ENCODE measurements at regions not wholly inside any gene's neighbourhood (a gene's known extent, or its start where the extent isn't known, plus 50 kb on each side); places are given as distances from the start of the nearest gene placed in this dataset.
"Not testable (repeated sequence)": the region's sequence is repeated elsewhere in the genome, so short reads cannot be mapped to it uniquely, and the experiment has no call there.

DNA sequence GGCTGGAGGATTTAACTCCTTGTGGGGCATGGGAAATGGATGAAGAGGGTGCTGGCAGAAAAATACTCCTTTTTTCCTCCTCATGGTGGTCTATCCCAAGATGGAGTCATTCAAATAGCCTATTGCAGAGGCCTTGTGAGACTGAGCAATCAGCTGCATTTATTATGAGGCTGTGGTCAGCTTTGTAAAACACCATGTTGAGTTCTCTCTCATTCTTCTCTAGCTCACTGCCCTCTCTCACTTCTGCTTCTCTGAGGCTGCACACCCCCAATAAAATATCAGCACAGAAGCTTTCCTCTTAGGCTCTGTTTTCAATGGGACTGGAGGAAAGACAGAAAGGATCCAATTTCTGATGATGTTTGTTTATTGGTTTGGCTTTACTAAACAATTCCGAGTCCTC lies 467.1 kb downstream of the ADCYAP1 start:
- ChIA-PET CTCF (interaction anchor here (0.7 kb wide), 1 partner anchor 192 kb away, joined by 3 read pairs; no protein-coding TSS in a partner anchor), POLR2A (no interaction called here)
- TF ChIP-seq, protein P1, sequence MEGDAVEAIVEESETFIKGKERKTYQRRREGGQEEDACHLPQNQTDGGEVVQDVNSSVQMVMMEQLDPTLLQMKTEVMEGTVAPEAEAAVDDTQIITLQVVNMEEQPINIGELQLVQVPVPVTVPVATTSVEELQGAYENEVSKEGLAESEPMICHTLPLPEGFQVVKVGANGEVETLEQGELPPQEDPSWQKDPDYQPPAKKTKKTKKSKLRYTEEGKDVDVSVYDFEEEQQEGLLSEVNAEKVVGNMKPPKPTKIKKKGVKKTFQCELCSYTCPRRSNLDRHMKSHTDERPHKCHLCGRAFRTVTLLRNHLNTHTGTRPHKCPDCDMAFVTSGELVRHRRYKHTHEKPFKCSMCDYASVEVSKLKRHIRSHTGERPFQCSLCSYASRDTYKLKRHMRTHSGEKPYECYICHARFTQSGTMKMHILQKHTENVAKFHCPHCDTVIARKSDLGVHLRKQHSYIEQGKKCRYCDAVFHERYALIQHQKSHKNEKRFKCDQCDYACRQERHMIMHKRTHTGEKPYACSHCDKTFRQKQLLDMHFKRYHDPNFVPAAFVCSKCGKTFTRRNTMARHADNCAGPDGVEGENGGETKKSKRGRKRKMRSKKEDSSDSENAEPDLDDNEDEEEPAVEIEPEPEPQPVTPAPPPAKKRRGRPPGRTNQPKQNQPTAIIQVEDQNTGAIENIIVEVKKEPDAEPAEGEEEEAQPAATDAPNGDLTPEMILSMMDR (IDR thresholded peaks at IDR 0.05; ENCODE audit: insufficient read depth, low read depth, low read length), result no peak

DNA sequence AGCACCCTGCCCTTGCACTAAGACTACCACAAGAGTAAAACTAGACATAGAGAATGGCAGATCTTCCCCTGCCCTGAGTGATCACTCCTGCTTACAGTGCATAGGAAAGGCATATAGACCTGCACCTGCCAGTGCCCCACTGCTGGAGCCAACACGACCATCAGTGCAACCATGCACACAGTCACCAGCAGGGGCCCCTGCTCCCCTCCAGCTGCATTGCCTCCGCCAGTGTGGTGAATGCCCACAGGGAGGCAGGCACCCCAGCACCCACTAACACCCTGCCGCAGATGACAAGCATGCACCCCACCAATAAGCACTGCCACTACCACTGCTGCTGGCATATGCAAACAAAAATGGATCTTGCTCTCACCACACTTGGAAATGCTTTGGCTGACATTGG lies 478.8 kb downstream of the ADCYAP1 start:
- DNase-seq (ENCODE audit: low read depth), result no peak
- POLR2A ChIA-PET, result no interaction called here
- no peaks in the 10 kb centered on the region for H3K36me3 ChIP-seq (ENCODE audit: control insufficient read depth, insufficient read depth, low read length)
- TF ChIP-seq, protein P1 (IDR thresholded peaks at IDR 0.05; ENCODE audit: insufficient read depth, low read depth, low read length), result no peak
- no peak overlapping the region for H3K4me3 ChIP-seq (ENCODE audit: low read depth, low read length)
- no peaks in the 10 kb centered on the region for H3K27me3 ChIP-seq (ENCODE audit: control insufficient read depth, insufficient read depth, low read length)
- CTCF ChIA-PET, result no interaction called here

More for the DNA sequence above, 467.1 kb downstream of the ADCYAP1 start:
- Histone ChIP-seq H3K36me3 (ENCODE audit: control insufficient read depth, insufficient read depth, low read length) (no peaks in the 10 kb centered on the region), H3K4me3 (ENCODE audit: low read depth, low read length) (no peak overlapping the region), H3K27me3 (ENCODE audit: control insufficient read depth, insufficient read depth, low read length) (no peaks in the 10 kb centered on the region)
- no peak for DNase-seq (ENCODE audit: low read depth)

DNA sequence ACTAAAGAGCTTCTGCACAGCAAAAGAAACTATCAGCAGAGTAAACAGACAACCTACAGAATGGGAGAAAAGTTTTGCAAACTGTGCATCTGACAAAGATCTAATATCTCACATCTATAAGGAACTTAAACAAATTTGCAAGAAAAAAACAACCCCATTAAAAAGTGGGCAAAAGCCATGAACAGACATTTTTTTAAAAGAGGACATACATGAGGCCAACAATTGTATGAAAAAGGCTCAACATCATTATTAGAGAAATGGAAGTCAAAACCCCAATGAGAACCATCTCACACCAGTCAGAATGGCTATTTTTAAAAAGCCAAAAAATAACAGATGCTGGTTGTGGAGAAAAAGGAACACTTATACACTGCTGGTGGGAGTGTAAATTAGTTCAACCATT lies 483.8 kb downstream of the ADCYAP1 start:
- DNase-seq (ENCODE audit: low read depth); POLR2A ChIA-PET: not testable (repeated sequence)

DNA sequence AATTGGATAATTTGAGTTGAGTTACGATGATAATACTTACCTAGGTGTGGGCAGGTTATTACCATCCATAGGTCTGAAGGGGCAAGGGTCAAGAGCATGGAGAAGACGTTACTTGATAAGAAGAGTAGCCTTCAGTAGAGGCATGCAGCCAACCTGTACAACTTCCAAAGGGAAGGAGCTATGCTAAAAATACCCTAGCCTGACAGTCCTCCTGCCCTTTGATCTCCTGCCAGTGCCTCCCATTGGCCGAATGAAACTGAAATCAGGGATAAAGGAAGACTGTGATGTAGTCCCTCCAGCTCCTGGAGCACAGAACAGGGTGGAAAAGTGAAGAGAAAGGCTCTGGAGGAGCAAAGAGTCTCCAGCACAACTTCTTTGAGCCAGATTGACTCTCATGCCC lies 487.4 kb downstream of the ADCYAP1 start:
- TF ChIP-seq, protein P1 (IDR thresholded peaks at IDR 0.05; ENCODE audit: insufficient read depth, low read depth, low read length), result no peak
- H3K4me3 ChIP-seq (ENCODE audit: low read depth, low read length), result no peak overlapping the region
- no peaks in the 10 kb centered on the region for H3K27me3 ChIP-seq (ENCODE audit: control insufficient read depth, insufficient read depth, low read length)
- DNase-seq (ENCODE audit: low read depth), result no peak
- no peaks in the 10 kb centered on the region for H3K36me3 ChIP-seq (ENCODE audit: control insufficient read depth, insufficient read depth, low read length)
- POLR2A ChIA-PET, result no interaction called here
- CTCF ChIA-PET, result no interaction called here

More for the DNA sequence above, 483.8 kb downstream of the ADCYAP1 start:
- H3K4me3 ChIP-seq (ENCODE audit: low read depth, low read length); CTCF ChIA-PET; H3K36me3 ChIP-seq (ENCODE audit: control insufficient read depth, insufficient read depth, low read length); H3K27me3 ChIP-seq (ENCODE audit: control insufficient read depth, insufficient read depth, low read length): not testable (repeated sequence)

DNA sequence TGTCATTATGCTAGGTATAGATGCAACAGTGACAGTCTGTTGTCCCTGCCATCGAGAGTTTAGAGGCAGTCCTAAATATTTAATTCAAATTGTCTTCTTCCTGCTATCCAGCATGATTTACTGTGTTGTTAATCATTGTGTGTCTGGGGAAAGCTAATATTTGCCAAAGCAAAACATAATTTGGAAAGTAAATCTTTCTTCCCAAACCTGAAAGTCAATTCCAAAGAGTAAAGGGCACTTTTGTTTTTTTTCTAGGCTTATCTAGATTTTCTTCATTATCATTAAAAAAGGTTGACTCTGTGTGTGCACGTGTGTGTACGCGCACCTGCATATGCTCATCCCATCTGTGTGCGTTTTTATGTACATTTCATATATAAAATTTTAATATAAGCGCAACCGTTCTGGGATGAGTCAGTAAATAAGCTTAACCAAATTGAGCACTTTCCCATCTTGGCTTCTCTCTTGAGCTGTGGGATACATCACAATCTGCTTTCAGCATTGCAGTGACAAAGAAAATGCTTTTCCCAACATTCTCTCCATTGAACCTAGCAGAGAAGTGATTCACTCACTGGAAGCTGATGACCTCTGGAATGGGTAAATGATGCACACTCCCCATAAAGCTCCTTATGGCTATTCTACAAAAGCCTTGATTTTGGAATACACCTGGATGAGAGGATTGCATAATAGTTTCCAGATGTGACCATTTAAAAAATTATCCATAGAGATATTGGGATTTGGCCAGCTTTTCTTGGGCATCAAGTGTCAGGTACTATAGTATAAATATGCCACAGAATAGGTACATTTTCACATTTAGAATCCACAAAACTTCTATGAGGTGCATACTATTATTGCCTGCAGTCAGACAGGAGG lies 488.4 kb downstream of the ADCYAP1 start:
- ChIA-PET CTCF (no interaction called here), POLR2A (no interaction called here)
- no peak for DNase-seq (ENCODE audit: low read depth)
- Histone ChIP-seq H3K27me3 (ENCODE audit: control insufficient read depth, insufficient read depth, low read length) (no peaks in the 10 kb centered on the region), H3K4me3 (ENCODE audit: low read depth, low read length) (no peak overlapping the region), H3K36me3 (ENCODE audit: control insufficient read depth, insufficient read depth, low read length) (no peaks in the 10 kb centered on the region)
- TF ChIP-seq, protein P1 (IDR thresholded peaks at IDR 0.05; ENCODE audit: insufficient read depth, low read depth, low read length), result no peak

DNA sequence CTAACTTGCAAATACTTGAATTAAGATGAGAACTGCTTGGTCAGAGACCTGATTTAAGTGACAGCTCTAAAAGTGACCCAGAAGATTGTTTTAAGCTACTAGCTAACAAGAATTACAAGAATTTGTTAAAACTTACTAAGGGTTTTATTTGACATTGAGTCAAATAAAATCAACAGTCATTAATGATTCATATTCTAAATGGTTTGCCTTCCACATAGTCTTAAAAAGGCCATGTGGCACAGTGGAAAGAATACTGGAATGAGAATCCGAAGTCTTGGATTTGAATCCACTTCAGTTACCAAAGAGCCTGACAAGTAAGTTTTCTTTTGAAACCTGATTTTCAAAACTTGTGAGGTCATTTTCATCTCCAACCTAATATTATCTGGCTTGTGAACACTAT lies 489.3 kb downstream of the ADCYAP1 start:
- POLR2A ChIA-PET, result no interaction called here
- Histone ChIP-seq H3K27me3 (ENCODE audit: control insufficient read depth, insufficient read depth, low read length) (no peaks in the 10 kb centered on the region), H3K4me3 (ENCODE audit: low read depth, low read length) (no peak overlapping the region), H3K36me3 (ENCODE audit: control insufficient read depth, insufficient read depth, low read length) (no peaks in the 10 kb centered on the region)
- DNase-seq (ENCODE audit: low read depth), result no peak
- TF ChIP-seq, protein P1 (IDR thresholded peaks at IDR 0.05; ENCODE audit: insufficient read depth, low read depth, low read length), result no peak
- CTCF ChIA-PET, result no interaction called here

Measured in BJ (cell line).